Ovary (tissue), 3 donors: ENCODE measurements at regions not wholly inside any gene's neighbourhood (a gene's known extent, or its start where the extent isn't known, plus 50 kb on each side); places are given as distances from the start of the nearest gene placed in this dataset.

Experiments used
- CTCF ChIP-seq, 3 donors: fragments of 450-650 bp in 2 of 3; fragments of 200-600 bp in 1 of 3; IDR thresholded peaks; one replicate each; pipeline versions ENCODE4 v1.5.1 to v1.8.0; 2016 to 2022; ENCODE audit warnings: antibody characterized with exemption in 3 of 3, mild to moderate bottlenecking in 1 of 3
- EP300 ChIP-seq: sonication (generic); formaldehyde crosslinking; IDR thresholded peaks from one replicate; pipeline ENCODE4 v1.6.1; 2017; ENCODE audit warnings: antibody characterized with exemption
- POLR2A ChIP-seq: fragments of 450-650 bp; IDR thresholded peaks from one replicate; pipeline ENCODE4 v1.6.1; 2017; ENCODE audit warnings: antibody characterized with exemption, mild to moderate bottlenecking, moderate library complexity
- donor health status: DM: no; HTN: no; CAD: no.

GRCh38 chr11:116694815-116695590 lies 77.8 kb downstream of the BUD13 start:
- TF ChIP-seq EP300: no peak
- TF ChIP-seq CTCF (IDR thresholded peaks at IDR 0.05): no peak
- no peak for TF ChIP-seq POLR2A
